IPS-18c (cell line): ENCODE measurements at regions not wholly inside any gene's neighbourhood (a gene's known extent, or its start where the extent isn't known, plus 50 kb on each side); places are given as distances from the start of the nearest gene placed in this dataset.
"Not testable (repeated sequence)": the region's sequence is repeated elsewhere in the genome, so short reads cannot be mapped to it uniquely, and the experiment has no call there.

Experiments
- H3K4me3 ChIP-seq: 2 replicates; pipeline ENCODE4 v1.7.0; 2013; ENCODE audit warnings: low read depth, mild to moderate bottlenecking, low read length, moderate library complexity; ENCODE audit not compliant: insufficient read depth
- H3K9me3 ChIP-seq: one replicate; pipeline ENCODE4 v1.6.1; 2013; ENCODE audit warnings: mild to moderate bottlenecking, low read length, moderate library complexity; ENCODE audit not compliant: control insufficient read depth, insufficient read depth

DNA sequence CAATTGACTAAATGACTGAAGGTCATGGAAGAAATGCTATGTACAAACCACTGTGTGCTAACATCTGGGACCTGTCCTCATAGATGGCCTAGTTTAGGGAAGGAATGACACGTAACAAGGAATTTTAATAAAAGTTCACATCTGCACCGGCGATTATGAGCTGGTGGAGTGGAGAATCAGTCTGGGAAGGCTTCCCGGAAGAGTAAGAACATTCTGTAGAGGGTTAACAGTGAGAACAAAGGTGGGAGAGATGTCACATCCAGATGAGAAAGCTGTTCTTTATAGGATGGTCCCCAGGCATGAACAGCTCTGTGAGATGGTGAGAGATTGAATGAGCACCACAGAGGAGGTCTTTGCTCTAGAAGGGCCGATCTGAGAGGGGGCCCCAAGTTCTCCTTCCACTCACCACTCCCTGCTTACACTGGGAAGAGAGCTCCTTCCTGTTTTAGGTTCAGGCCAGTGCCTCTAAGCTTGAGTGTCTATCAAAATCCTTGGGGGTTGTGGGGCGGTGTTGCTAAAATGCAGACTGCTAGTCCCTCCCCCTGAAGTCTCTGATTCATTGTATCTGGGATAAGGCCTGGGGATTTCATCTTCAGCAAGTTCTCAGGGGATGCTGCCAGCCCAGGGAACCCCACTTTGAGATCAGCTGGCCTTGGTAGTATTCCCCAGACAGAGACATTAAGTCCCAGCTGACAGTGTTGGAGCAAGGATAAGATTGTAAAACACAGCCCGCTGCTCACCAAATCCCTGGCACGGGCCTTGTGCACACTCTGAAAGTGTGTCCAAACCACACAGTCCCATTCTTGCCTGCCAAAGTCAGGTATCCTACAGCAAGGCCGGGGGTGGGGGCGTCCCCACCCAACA is 294.7 kb upstream of the MAF start:
- no peak overlapping the region for H3K4me3 ChIP-seq
- no peaks in the 10 kb centered on the region for H3K9me3 ChIP-seq

DNA sequence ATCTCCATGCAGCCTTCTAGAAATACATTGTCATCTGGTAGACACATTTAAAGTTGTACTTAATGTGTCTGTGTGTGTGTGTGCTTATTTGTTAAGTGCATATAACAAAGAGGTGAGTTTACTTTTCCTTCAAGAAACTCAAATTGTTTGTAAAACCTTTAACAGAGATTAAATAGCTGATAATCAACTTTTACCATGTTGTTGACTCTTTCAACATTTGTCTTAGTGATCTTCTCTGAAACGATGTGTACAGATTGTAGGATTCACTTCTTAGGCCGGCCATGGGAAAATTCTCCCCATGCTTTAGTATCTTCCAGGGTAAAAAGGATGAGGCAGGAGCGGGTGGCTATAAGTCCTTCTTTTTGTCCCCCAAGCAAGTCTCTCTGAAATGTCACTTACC is 292.9 kb upstream of the MAF start:
- H3K9me3 ChIP-seq = no peaks in the 10 kb centered on the region
- H3K4me3 ChIP-seq = no peak overlapping the region

DNA sequence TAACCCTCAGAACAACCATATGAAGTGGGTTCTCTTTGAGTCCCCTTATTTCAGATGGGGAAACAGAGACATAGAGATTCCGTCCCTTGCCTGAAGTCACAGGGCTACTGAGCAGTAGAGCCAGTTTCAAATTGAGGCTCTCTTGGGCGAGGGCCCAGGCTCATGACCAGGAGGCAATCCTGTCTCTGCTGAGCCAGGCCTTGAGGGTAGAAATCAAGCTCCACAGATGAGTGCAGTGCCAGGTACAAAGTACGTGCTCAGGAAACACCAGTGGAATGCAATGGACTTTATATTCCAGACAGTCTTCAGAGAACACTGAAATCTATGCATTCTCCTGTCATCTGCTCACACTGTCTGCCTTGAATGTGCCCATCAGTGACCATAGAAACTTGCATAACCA is 291.7 kb upstream of the MAF start:
- Histone ChIP-seq H3K9me3 (no peaks in the 10 kb centered on the region), H3K4me3 (no peak overlapping the region)

DNA sequence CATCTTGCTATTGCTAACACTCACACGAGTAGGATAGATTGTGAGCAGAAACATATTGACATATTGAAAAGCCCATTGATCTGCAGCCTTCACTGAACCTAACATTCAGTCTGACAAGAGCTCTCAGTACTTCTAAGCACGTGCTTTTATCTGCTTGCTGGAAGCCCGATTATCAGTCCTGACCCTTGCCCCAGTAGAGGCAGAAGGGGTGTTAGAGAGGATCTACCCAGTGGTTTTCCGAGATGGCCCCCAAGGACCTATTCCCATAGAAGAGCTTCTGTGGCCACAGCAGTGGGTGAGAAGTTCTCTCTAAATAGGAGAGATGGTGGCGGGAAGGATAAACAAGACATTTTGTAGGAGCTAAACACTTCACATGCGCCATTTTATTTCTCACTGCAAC is 290.9 kb upstream of the MAF start:
- H3K9me3 ChIP-seq = no peaks in the 10 kb centered on the region

DNA sequence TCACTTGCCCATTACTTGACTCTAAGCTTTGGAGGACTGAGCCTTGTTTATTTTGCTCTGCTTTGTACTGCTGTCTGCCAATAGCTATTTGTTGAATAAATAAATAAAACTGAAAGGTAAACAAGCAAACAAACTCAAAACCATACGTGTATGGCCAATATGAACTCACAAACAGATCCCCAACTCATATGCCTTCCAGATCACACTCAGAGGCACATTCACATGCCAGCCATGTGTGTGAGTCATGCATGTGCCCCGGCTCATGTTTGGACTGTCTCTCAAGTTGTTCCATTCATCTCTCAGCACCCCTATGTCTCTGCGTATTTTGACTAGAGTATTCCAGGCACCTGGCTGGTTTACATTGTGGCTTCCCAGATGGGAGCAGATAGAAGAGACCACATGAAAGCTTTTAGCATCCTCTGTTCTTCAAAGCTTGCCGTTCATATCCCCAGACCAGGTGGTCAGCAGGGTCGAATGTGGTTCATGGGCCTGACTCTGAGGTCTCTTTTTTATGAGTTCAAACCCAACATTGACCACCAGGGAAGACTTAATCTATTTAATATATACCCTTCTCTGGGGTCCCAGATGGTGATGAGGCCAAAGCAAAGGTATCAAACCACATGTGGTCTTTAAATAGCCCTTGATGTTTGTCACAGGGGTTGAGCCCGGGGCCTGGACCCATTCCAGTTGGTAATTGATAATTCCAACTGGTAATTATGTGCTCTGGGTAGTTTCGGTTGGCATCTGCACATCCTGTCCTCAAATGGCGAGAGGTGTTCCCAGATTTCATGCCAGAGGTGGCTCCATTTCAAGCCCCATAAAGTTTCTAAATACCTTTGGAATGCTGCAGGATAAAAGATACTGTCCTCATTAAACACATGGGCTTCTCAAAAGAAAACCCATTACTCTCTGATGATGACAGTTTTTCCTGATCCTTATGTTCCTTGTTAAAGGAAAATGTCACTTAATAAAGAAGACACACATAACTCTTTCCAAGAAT is 287.3 kb upstream of the MAF start:
- no peaks in the 10 kb centered on the region for H3K9me3 ChIP-seq
- no peak overlapping the region for H3K4me3 ChIP-seq

More for the DNA sequence above, 290.9 kb upstream of the MAF start:
- H3K4me3 ChIP-seq = no peak overlapping the region

DNA sequence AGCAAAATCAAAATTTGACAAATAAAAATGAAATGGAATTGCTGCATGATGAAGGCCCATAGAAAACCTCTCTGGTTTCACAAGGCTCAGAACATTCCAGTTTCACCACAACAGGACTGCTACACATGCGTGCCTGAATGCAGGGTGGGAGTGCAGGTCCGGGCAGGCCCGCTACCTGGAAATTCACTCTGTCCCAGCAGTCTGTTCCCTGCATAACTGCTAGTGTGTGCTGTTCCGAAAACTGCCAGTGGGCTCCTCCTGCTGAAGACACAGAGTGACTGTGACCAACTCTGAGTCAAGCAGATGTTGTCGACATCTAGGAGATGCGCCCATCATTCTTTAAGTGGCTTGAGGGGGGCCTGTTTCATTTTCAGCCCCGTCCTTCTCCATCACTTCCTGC is 284.8 kb upstream of the MAF start:
- Histone ChIP-seq H3K4me3 (no peak overlapping the region), H3K9me3 (no peaks in the 10 kb centered on the region)

DNA sequence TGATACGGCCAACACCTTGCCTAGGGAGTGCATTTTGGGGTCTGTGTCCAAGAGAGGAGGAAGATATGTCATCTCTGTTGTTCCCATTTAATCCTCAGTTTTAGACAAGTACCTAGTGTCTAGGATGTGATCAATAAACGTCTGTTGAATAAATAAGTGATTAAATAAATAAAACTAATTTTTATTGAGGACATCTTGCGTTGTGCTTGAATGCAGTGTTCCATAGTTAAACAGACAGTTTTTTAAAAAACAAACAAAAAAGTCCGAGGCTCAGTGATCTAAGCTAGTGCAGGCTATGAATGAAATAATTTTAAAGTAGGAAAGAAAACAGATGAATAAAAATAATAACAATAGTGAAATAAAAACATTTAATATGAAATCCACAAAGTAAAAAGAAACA is 283.0 kb upstream of the MAF start:
- H3K9me3 ChIP-seq = no peaks in the 10 kb centered on the region
- no peak overlapping the region for H3K4me3 ChIP-seq

DNA sequence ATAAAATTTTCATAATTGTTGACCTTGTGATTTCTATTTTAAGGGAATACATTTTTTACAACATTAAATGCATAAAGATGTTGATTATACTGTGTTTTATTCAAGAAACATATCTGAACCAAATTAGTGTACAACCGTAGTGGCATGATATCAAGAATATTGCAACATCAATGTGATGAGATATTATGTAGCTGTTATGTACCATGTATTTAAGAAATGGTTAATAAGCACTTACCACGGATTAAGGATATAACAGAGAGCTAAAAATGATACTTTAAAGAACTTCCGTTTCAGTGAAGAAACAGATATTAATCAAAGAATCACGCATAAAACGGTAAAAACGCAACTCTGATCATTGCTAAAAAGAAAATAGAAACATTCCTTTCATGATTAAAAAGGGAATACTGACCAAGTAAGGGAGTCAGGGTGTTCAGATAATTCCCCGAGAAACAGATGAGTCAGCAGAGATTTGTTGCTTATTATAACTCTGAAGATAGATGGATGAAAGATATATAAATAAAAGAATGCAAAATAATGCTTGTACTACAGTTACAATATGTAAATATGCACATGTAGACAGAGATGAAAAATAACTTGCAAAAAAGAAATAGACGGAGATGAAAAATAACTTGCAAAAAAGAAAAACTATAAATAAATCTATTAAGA is 281.9 kb upstream of the MAF start:
- Histone ChIP-seq H3K9me3 (no peaks in the 10 kb centered on the region), H3K4me3 (no peak overlapping the region)

DNA sequence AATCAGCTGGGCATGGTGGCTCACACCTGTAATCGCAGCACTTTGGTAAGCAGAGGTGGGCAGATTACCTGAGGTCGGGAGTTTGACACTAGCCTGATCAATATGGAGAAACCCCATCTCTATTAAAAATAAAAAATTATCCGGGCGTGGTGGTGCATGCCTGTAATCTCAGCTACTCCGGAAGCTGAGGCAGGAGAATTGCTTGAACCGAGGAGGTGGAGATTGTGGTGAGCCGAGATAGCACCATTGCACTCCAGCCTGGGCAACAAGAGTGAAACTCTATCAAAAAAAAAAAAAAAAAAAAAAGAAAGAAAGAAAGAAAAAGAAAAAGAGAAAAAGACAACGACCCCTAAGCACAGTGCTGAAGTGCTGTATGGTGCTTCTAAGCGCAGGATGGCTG is 280.6 kb upstream of the MAF start:
- not testable (repeated sequence) for H3K9me3 ChIP-seq, H3K4me3 ChIP-seq

DNA sequence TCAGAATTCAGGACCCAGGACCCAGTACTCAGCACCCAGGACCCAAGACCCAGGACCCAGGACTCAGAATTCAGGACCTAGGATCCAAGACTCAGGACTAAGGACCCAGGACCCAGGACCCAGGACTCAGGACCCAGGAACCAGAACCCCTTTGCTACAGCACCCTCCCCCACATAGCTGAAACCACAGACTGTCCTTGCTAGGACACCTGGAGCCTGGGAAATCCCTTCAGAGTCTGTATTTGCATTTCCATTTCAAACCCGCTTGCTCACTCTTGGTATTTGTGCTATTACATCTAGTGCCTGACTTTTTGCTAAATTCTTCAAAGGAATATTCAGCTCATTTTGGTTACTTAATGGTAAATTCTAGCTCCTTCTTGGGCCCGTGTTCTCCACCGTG is 275.8 kb upstream of the MAF start:
- H3K4me3 ChIP-seq = no peak overlapping the region
- no peaks in the 10 kb centered on the region for H3K9me3 ChIP-seq

DNA sequence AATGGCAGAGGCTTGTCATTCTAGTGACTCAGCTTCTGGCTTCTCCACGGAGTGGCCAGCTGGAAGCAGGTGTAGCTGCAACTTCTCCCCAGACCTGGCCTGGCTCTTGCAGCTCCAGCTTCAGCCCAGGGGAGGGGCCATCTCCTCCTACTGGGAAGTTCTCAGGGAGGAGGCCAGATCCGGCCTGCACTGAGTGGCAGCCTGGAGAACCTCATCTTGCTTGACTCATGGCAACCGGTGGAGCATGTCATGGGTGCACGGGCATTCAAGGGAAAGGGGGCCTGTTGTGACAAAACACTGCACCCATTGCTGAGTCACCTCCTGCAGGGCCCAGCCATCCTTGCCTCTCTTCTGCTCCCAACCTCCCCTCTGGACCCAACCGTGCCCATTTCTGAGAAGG is 273.9 kb upstream of the MAF start:
- no peaks in the 10 kb centered on the region for H3K9me3 ChIP-seq
- no peak overlapping the region for H3K4me3 ChIP-seq

DNA sequence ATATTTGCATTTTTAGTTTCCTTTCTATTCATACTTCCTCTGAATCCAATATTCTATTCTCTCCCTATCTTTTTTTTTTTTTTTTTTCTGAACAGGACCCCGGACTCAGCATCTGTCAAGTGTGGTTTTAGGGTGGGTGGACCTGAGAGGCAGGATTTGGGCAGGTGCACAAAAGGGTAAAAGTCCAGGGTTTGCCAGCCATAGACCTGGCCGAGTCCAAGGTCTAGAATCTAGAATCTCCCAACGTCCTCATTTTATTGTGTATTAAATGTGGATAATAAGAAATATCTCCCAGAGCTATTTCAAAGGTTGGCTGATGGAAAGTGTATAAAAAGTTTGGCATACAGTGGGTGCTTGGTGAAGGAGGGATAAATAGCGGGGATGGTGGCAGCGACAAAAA is 273.3 kb upstream of the MAF start:
- Histone ChIP-seq H3K4me3 (no peak overlapping the region), H3K9me3 (no peaks in the 10 kb centered on the region)

DNA sequence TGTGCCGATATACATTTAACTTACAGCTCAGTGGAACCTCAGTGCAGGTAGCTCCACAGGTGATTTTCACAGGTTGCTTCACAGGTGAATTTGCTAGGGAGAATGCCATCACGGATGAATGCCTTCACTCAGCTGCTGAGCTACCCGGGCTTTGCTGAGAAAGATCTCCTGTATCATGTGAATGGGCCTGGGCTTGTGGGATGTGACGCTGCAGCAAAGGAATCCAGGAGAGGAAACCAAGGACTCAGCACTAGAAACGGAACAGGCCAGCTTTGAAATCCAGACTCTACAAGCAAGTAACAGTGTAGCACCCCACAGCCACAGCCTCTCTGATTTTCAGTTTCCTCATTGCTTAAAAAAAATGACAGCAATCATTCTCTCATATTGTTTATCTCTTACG is 271.4 kb upstream of the MAF start:
- H3K4me3 ChIP-seq = no peak overlapping the region

DNA sequence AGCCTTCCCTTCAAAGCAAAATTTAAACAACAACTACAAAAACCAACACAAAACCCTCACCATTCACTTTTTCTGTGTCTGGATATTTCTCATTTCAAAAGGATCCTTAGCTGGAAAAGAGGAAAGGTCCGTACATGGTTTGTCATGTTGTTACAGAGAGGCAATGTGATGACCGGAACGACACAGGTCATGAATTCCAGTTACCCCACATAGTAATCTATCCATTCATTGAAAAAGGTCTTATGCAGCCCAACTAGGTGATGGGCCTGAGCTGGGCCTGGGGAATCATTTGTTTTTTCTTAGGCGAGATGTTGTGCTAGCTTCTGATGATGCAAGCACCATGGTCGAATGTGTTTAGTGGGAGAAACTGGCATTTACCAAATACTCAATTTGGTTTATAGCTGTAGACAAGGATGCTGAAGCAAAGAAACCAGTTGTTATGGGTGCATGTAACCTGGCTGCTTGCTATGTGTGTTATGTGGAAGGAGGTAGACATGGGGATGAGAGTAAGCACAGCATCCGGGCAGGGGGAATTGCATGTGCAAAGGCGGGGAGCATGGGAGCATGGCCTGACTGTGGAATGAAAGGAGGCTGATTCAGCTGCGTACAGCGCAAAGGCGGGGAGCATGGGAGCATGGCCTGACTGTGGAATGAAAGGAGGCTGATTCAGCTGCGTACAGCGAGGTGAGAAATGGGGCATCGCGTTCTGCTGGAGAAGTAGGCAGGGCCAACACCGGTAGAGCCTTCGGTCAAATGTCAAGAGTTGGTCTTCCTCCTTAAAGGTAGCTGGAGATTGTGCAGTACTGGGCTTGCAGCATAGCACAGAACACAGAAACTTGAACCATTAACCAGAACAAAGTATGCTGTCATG is 269.7 kb upstream of the MAF start:
- no peaks in the 10 kb centered on the region for H3K9me3 ChIP-seq
- no peak overlapping the region for H3K4me3 ChIP-seq

More for the DNA sequence above, 271.4 kb upstream of the MAF start:
- H3K9me3 ChIP-seq = no peaks in the 10 kb centered on the region

DNA sequence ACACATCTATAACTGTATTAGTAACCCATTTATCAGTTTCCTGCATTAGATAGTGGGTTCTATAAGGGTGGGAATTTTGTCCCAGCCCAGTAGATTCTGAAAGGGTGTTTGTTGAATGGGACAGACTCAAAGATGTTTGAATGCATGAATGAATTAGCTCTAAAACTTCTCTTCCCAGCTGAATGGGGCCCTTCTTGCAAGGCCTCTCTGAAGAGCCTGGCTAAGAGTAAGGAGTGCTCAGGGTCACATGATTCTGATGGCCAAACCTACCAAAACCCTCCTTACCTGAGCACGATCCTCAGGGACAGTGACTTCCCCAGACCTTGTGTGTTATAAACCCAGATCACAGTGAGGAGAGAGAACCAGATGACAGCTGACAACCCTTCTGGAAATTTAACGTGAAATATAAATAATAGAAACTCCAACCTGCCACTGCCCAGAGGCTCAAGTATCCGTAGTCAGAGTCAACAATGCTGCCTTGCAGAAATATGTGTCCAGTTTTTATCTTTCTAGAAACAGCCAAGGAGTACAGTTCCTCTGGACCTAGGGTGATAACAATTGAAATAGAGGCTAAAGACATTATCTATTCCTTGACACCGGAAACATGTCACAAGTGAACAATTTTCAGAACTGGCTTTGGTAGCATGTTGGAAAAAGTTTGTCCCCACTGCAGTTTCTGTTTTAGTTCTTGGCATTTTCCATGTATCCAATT is 268.9 kb upstream of the MAF start:
- Histone ChIP-seq H3K4me3 (no peak overlapping the region), H3K9me3 (no peaks in the 10 kb centered on the region)

DNA sequence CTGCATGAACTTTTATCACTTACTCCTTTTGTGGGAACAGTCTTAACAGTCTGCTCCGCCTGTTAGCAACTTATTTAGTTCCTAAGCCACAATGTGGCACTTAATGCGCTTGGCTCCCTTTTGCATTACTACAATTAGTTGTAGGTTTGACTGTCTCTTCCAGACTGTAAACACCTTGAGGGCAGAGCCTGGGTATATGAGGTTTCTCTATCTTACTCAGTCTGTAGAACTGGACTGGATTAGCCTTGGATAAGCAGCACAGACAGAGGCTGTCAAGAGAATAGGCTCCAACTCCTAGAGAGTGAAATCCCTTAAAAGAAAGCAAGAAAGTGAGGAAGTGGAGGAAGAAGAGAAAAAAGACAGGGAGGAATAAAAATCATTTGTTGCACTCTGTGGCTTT is 268.3 kb upstream of the MAF start:
- no peak overlapping the region for H3K4me3 ChIP-seq
- H3K9me3 ChIP-seq = no peaks in the 10 kb centered on the region
